RCC 7860 (cell line): ENCODE measurements at regions not wholly inside any gene's neighbourhood (a gene's known extent, or its start where the extent isn't known, plus 50 kb on each side); places are given as distances from the start of the nearest gene placed in this dataset.

Experiments used
- DNase-seq: peaks from one replicate; pipeline ENCODE4 v3.0.0-alpha.2; 2015; ENCODE audit warnings: low spot score
- FAIRE-seq: peaks from 2 replicates; lab custom pipeline; 2012; peaks lifted over from hg19 to GRCh38; lab: Jason Lieb, UNC

GRCh38 chr2:216320852-216321251 lies 51.4 kb downstream of the MARCHF4 start:
- no peak for DNase-seq
- FAIRE-seq: no peak

GRCh38 chr2:216319771-216320170 lies 52.5 kb downstream of the MARCHF4 start:
- FAIRE-seq (no peak), DNase-seq (peak; percentile 63)

- no peak for DNase-seq
- no peak for FAIRE-seq
Observed at GRCh38 chr2:216318521-216318874, 53.8 kb downstream of the MARCHF4 start.

GRCh38 chr2:216317831-216318520 lies 54.3 kb downstream of the MARCHF4 start:
- DNase-seq (no peak), FAIRE-seq (no peak)

GRCh38 chr2:216316743-216317142 lies 55.5 kb downstream of the MARCHF4 start:
- DNase-seq (peak; percentile 90), FAIRE-seq (peak; percentile 81)

GRCh38 chr2:216315802-216316603 lies 56.3 kb downstream of the MARCHF4 start:
- DNase-seq (peak; percentile 96), FAIRE-seq (peak; percentile 87)

- FAIRE-seq: no peak
Observed at GRCh38 chr2:216312441-216312840, 59.8 kb downstream of the MARCHF4 start.

GRCh38 chr2:216308576-216308975 lies 63.7 kb downstream of the MARCHF4 start:
- peak; percentile 86 for FAIRE-seq
- peak; percentile 82 for DNase-seq

More at GRCh38 chr2:216312441-216312840, 59.8 kb downstream of the MARCHF4 start:
- no peak for DNase-seq

GRCh38 chr2:216307496-216307895 lies 64.8 kb downstream of the MARCHF4 start:
- no peak for DNase-seq
- no peak for FAIRE-seq

- no peak for DNase-seq
- FAIRE-seq: no peak
Observed at GRCh38 chr2:216306868-216307267, 65.4 kb downstream of the MARCHF4 start.

GRCh38 chr2:216305574-216305973 lies 66.7 kb downstream of the MARCHF4 start:
- FAIRE-seq: no peak
- no peak for DNase-seq

GRCh38 chr2:216302981-216303676 lies 69.2 kb downstream of the MARCHF4 start:
- DNase-seq: no peak
- no peak for FAIRE-seq

- DNase-seq (no peak), FAIRE-seq (no peak)
Observed at GRCh38 chr2:216300906-216301305, 71.4 kb downstream of the MARCHF4 start.

- no peak for DNase-seq
- no peak for FAIRE-seq
Observed at GRCh38 chr2:216299588-216299987, 72.7 kb downstream of the MARCHF4 start.

- peak; percentile 88 for DNase-seq
- peak; percentile 81 for FAIRE-seq
Observed at GRCh38 chr2:216298719-216299495, 73.4 kb downstream of the MARCHF4 start.

GRCh38 chr2:216296856-216297255 lies 75.4 kb downstream of the MARCHF4 start:
- FAIRE-seq (no peak), DNase-seq (no peak)

GRCh38 chr2:216294305-216294704 lies 78.0 kb downstream of the MARCHF4 start:
- DNase-seq: no peak
- FAIRE-seq: no peak

- FAIRE-seq: no peak
- no peak for DNase-seq
Observed at GRCh38 chr2:216293883-216294282, 78.4 kb downstream of the MARCHF4 start.

- DNase-seq (no peak), FAIRE-seq (no peak)
Observed at GRCh38 chr2:216292886-216293301, 79.4 kb downstream of the MARCHF4 start.

GRCh38 chr2:216292475-216292874 lies 79.8 kb downstream of the MARCHF4 start:
- FAIRE-seq (no peak), DNase-seq (no peak)

GRCh38 chr2:216289470-216289869 lies 82.8 kb downstream of the MARCHF4 start:
- FAIRE-seq (no peak), DNase-seq (no peak)
